GM19328 (cell line): ENCODE measurements at regions not wholly inside any gene's neighbourhood (a gene's known extent, or its start where the extent isn't known, plus 50 kb on each side); places are given as distances from the start of the nearest gene placed in this dataset.
"Not testable (repeated sequence)": the region's sequence is repeated elsewhere in the genome, so short reads cannot be mapped to it uniquely, and the experiment has no call there.

Source experiments
- ATAC-seq: cut with Tn5 transposase; IDR thresholded peaks from one replicate; pipeline ENCODE4 v1.9.1; 2021; ENCODE audit warnings: mild to moderate bottlenecking, moderate library complexity; ENCODE audit not compliant: unreplicated experiment

GRCh38 chr2:150681120-150681804 is 193.8 kb upstream of the RND3 start:
- ATAC-seq, result no peak

GRCh38 chr2:150679456-150680120 is 192.1 kb upstream of the RND3 start:
- no peak for ATAC-seq

- no peak for ATAC-seq
Measured at GRCh38 chr2:150677551-150677950, 190.1 kb upstream of the RND3 start.

- no peak for ATAC-seq
Measured at GRCh38 chr2:150676747-150677383, 189.4 kb upstream of the RND3 start.

DNA sequence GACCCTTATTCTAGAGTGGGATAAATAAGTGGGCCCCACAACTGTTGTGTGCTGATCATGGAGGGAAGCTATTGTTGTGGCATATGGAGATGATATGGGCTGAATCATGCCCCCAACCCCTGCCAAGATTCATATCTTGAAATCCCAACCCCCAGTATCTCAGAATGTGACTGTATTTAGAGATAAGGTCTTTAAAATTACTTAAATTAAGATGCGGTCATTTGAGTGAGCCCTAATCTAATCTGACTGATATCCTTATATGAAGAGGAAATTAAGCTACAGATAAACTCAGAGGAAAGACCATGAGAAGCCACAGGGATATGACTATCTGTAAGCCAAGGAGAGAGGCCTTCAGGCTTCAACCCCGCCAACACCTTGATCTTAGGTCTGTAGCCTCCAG is 188.3 kb upstream of the RND3 start:
- ATAC-seq, result no peak

- ATAC-seq, result no peak
Measured at GRCh38 chr2:150674283-150674682, 186.8 kb upstream of the RND3 start.

GRCh38 chr2:150672311-150672710 is 184.8 kb upstream of the RND3 start:
- ATAC-seq, result no peak

GRCh38 chr2:150669492-150669891 is 182.0 kb upstream of the RND3 start:
- ATAC-seq, result no peak

DNA sequence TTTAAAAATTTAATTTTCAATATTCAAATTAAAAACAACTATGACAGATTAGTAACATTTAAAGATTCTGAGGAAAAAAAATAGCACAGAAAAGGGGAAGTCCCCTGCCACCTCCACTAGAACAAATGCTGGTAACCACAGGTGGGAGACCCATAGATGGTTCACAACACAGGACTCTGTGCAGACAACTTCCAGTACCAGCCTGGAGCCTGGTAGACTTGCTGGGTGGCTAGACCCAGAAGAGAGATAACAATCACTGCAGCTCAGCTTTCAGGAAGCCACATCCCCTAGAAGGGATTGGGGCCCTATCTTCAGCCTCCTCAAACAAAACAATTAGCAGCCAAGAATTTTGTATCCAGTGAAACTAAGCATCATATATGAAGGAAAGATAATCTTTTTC is 179.6 kb upstream of the RND3 start:
- ATAC-seq, result not testable (repeated sequence)

- no peak for ATAC-seq
Measured at GRCh38 chr2:150663143-150663542, 175.7 kb upstream of the RND3 start.

DNA sequence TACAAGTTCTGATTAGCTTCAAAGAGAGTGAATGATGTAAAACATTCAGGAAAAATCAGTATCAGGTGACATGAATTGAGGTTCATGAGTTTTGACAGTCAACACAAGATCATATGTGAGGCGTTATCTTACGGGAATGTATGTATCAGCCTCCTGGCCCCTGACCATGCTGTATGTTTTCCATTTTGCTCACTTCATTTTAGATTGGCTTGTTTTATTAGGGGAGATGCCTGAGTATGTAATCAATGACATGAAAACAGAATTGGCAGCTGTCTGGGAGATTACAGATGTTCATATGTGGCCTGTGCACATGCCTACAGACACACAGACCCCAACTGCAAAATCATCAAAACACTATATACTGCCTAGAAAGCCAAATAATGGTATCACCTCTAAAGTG is 168.5 kb upstream of the RND3 start:
- no peak for ATAC-seq

DNA sequence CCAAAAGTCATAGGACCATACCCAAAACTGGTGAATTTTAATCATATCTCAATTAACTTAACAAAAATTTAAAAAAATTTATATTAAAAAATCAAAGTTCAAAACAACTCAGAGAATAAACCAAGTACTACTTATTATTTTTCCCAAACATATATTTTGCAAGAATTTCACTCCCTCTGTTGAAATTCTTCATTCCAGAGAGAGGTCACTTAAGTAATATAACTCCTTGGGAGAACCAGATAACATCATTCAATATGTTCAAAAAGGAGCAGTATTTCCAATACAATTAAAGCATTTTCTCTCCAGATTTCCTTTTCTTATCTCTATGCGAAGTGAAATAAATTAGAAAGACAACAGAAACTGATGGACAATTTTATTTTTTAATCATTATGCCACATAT is 165.9 kb upstream of the RND3 start:
- no peak for ATAC-seq

DNA sequence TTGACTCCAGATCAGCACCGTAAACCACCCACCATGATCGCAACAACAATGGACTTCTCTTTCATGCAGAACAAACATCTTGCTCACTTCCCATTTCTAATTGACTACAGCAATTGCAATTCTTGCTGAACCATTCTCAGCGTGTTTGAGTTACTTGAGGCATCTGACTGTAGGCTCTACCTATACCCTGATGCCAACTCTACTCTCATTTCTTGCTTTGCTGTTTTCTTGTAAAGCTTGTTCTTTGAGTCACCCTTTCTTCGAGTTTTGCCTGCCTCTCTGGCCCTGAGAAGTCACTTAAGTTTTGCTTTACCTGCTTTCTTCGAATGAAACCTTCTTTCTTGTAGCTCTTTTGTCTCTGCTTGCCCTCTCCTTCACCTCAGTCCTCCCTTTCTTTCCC is 160.5 kb upstream of the RND3 start:
- ATAC-seq, result no peak

- ATAC-seq, result no peak
Measured at GRCh38 chr2:150646746-150647145, 159.3 kb upstream of the RND3 start.

DNA sequence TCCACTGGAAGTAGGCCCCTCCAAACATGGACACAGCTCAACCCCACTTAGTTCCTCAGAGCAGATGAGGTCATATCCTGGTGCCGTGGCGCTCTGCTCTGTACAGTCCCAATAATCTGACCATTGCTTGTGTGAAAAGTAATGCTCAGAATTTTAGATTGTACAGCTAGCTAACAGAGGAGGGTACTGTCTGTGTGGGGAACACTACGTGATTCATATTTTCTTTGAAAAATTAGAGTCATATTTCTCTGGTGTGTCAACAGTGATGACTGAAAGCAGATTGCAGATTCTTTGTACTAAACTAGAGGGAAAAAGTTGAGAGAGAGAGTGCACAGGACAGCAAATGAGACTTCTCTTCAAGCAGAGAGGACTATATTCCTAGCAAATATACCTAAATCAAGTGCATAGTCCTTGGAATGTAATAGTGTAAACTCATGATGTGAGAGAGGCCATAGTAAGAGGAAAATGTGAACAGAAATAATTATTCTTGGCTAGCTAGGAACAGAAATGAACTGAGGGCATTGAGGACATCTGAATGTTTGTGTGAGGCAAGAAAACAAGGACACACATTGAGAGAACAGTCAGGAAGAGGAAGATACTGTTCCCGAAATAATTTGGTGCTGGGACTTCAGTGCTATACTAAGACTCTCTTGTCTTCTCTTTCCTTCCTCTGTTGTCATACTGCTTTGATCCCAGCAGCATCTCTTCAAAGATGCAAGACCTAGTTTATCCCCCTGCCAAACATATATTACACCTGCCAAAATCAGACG is 157.0 kb upstream of the RND3 start:
- no peak for ATAC-seq

- ATAC-seq, result no peak
Measured at GRCh38 chr2:150643114-150643725, 155.8 kb upstream of the RND3 start.

GRCh38 chr2:150640039-150640438 is 152.6 kb upstream of the RND3 start:
- ATAC-seq, result no peak

DNA sequence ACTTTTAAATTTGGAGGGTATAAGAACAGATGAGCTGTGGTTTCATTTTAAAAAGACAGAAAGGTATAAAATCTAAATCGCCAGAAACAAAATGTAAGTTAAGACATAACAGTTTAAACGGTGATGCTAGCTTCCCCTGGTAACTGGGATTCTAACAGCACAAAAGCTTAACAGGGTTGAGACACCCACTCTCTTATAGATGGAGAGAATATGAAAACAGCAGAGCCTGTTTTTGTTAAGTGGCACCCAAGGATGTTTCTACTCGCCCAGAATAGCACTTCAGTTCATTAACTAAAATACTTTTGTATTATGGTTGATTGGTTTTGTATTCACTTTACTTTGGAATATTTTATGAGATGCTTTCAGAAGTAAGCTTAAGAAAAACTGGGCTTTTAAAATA is 151.9 kb upstream of the RND3 start:
- ATAC-seq, result no peak

- no peak for ATAC-seq
Measured at GRCh38 chr2:150631236-150631821, 143.9 kb upstream of the RND3 start.

- ATAC-seq, result no peak
Measured at GRCh38 chr2:150630587-150631235, 143.2 kb upstream of the RND3 start.
